HCT116 (cell line): ENCODE measurements at regions not wholly inside any gene's neighbourhood (a gene's known extent, or its start where the extent isn't known, plus 50 kb on each side); places are given as distances from the start of the nearest gene placed in this dataset.
A peak's percentile ranks its signal among the peaks of the same experiment; 100 is the strongest.
"Not testable (repeated sequence)": the region's sequence is repeated elsewhere in the genome, so short reads cannot be mapped to it uniquely, and the experiment has no call there.

Source experiments
- ATAC-seq: fragments of 200-7000 bp; cut with Tn5 transposase; 2 replicates; pipeline ENCODE4 v1.9.1; 2020; ENCODE audit warnings: mild to moderate bottlenecking, moderate library complexity
- BruUV-seq: library from RNA; stranded (reverse); fragments of 400-500 nt; replicated peaks from 2 replicates; lab custom pipeline; 2021; lab: Mats Ljungman, UMichigan
- CTCF ChIA-PET: fragments of 300-600 bp; sonication (Branson Sonifier 250); formaldehyde crosslinking; loops from one replicate; lab custom pipeline; 2021; ENCODE audit warnings: antibody characterized with exemption; lab: Charles Lee
- POLR2A ChIA-PET: fragments of 300-600, 350-600 bp; sonication (Branson Sonifier 250); formaldehyde crosslinking; loops from one replicate; lab custom pipeline; 2021; ENCODE audit warnings: antibody characterized with exemption; lab: Charles Lee
- RAD21 ChIA-PET, 2 experiments: fragments of 300-600 bp; sonication (Branson Sonifier 250); formaldehyde crosslinking; loops; one replicate each; lab custom pipeline; 2023; ENCODE audit warnings: low total read pairs in 2 of 2; ENCODE audit not compliant: uncharacterized antibody in 2 of 2, unreplicated experiment in 2 of 2, low non-redundant PET in 1 of 2; lab: Charles Lee
- DNase-seq: peaks from one replicate; pipeline ENCODE4 v3.0.0-alpha.2; 2010; ENCODE audit warnings: low read depth, low spot score
- H2AFZ ChIP-seq: fragments of 200-600 bp; shearing (Covaris generic), sonication (generic); 2 replicates; pipeline ENCODE4 v1.6.1; 2017; ENCODE audit warnings: low read depth, mixed run types, mixed read lengths, antibody characterized with exemption, low read length; ENCODE audit not compliant: poor library complexity, severe bottlenecking
- H3K27ac ChIP-seq: 2 replicates; pipeline ENCODE4 v1.5.1; 2012; ENCODE audit warnings: low read depth, low read length
- H3K27me3 ChIP-seq: fragments of 200-600 bp; sonication (generic); 2 replicates; pipeline ENCODE4 v1.6.1; 2016; ENCODE audit warnings: mixed run types, low read length, mixed read lengths; ENCODE audit not compliant: insufficient read depth
- H3K36me3 ChIP-seq, 2 experiments: fragments of 200-500 bp in 1 of 2; fragments of 200-600 bp in 1 of 2; sonication (Bioruptor generic) in 1 of 2; sonication (generic) in 1 of 2; 2 replicates each; pipeline versions ENCODE4 v1.5.1 to v1.6.1; 2014 to 2016; ENCODE audit warnings: low read length in 2 of 2, inconsistent platforms in 1 of 2, mixed read lengths in 1 of 2, mixed run types in 1 of 2; ENCODE audit not compliant: insufficient read depth in 2 of 2, control insufficient read depth in 1 of 2
- H3K4me1 ChIP-seq, 2 experiments: fragments of 200-600 bp in 1 of 2; sonication (generic) in 1 of 2; 2 replicates each; pipeline versions ENCODE4 v1.5.1 to v1.6.1; 2012 to 2017; ENCODE audit warnings: low read length in 2 of 2, inconsistent platforms in 1 of 2, mild to moderate bottlenecking in 1 of 2, mixed read lengths in 1 of 2, mixed run types in 1 of 2, moderate library complexity in 1 of 2; ENCODE audit not compliant: insufficient read depth in 2 of 2, control insufficient read depth in 1 of 2
- H3K4me2 ChIP-seq: fragments of 200-600 bp; sonication (generic); 2 replicates; pipeline ENCODE4 v1.6.1; 2017; ENCODE audit warnings: mixed run types, low read length, mixed read lengths
- H3K4me3 ChIP-seq, 2 experiments: fragments of 200-600 bp in 1 of 2; sonication (generic) in 1 of 2; replicated peaks in 1 of 2; 2 replicates each; pipeline ENCODE4 v1.5.1; 2011 to 2016; ENCODE audit warnings: low read length in 2 of 2, control low read depth in 1 of 2, low read depth in 1 of 2, mild to moderate bottlenecking in 1 of 2, mixed read lengths in 1 of 2, mixed run types in 1 of 2
- H3K79me2 ChIP-seq: fragments of 200-600 bp; sonication (generic); 2 replicates; pipeline ENCODE4 v1.6.1; 2017; ENCODE audit warnings: mild to moderate bottlenecking, mixed run types, low read length, moderate library complexity, mixed read lengths; ENCODE audit not compliant: insufficient read depth
- H3K9ac ChIP-seq: fragments of 200-600 bp; sonication (generic); 2 replicates; pipeline ENCODE4 v1.6.1; 2016; ENCODE audit warnings: low read length, mixed read lengths
- H3K9me2 ChIP-seq: fragments of 200-600 bp; sonication (generic), shearing (Covaris generic); 2 replicates; pipeline ENCODE4 v1.6.1; 2017; ENCODE audit warnings: mixed run types, mild to moderate bottlenecking, moderate library complexity; ENCODE audit not compliant: insufficient read depth
- H3K9me3 ChIP-seq, 2 experiments: fragments of 200-500 bp in 1 of 2; fragments of 200-600 bp in 1 of 2; sonication (Bioruptor generic) in 1 of 2; sonication (generic) in 1 of 2; 2 replicates each; pipeline ENCODE4 v1.6.1; 2014 to 2017; ENCODE audit warnings: low read length in 2 of 2, mixed read lengths in 2 of 2, inconsistent platforms in 1 of 2, low read depth in 1 of 2, mild to moderate bottlenecking in 1 of 2, mixed run types in 1 of 2, moderate library complexity in 1 of 2; ENCODE audit not compliant: control insufficient read depth in 1 of 2, insufficient read depth in 1 of 2
- H4K20me1 ChIP-seq: fragments of 200-600 bp; sonication (generic), shearing (Covaris generic); 2 replicates; pipeline ENCODE4 v1.6.1; 2017; ENCODE audit warnings: mixed run types, mild to moderate bottlenecking, moderate library complexity; ENCODE audit not compliant: insufficient read depth
- CBX3 ChIP-seq: IDR thresholded peaks from 2 replicates; pipeline ENCODE4 v1.6.1; 2012; ENCODE audit warnings: low read depth
- RAD21 ChIP-seq: IDR thresholded peaks from 2 replicates; pipeline ENCODE4 v1.6.1; 2012; ENCODE audit warnings: low read depth, mild to moderate bottlenecking
- intact Hi-C: fragments of 100-400 bp; cut with micrococcal nuclease; formaldehyde crosslinking; loops from 2 replicates; pipeline ENCODE4 v1.10.0; 2022
- TF ChIP-seq, protein P1 (sequence below), 3 experiments: fragments of 200-600 bp in 1 of 3; sonication (generic) in 1 of 3; IDR thresholded peaks in 2 of 3; conservative IDR thresholded peaks in 1 of 3; 2 replicates each; pipeline ENCODE4 v1.5.1; 2012 to 2017; ENCODE audit warnings: low read depth in 2 of 3, low read length in 2 of 3, antibody characterized with exemption in 1 of 3, borderline replicate concordance in 1 of 3, control low read depth in 1 of 3, mild to moderate bottlenecking in 1 of 3, mixed read lengths in 1 of 3, mixed run types in 1 of 3, moderate library complexity in 1 of 3; ENCODE audit not compliant: insufficient read depth in 1 of 3

- Histone ChIP-seq H3K36me3 (no peaks in the 10 kb centered on the region), H3K9me3 (no peaks in the 10 kb centered on the region), H3K9ac (no peak overlapping the region), H3K9me2 (no peaks in the 10 kb centered on the region), H3K4me1 (no peaks in the 10 kb centered on the region), H3K4me3 (no peak overlapping the region), H2AFZ (no peak overlapping the region), H4K20me1 (no peaks in the 10 kb centered on the region), H3K27ac (no peak overlapping the region), H3K79me2 (no peaks in the 10 kb centered on the region), H3K4me2 (no peak overlapping the region), H3K27me3 (no peaks in the 10 kb centered on the region)
- no peak for DNase-seq
- CTCF ChIA-PET = interaction anchor here (0.6 to 1.2 kb wide), 2 partner anchors 666 to 714 kb away, joined by 3 read pairs; no protein-coding TSS in a partner anchor
- RAD21 ChIA-PET = no interaction called here
- POLR2A ChIA-PET = no interaction called here
- TF ChIP-seq RAD21 = peak; percentile 48
- TF ChIP-seq CBX3 = no peak
- TF ChIP-seq, protein P1, sequence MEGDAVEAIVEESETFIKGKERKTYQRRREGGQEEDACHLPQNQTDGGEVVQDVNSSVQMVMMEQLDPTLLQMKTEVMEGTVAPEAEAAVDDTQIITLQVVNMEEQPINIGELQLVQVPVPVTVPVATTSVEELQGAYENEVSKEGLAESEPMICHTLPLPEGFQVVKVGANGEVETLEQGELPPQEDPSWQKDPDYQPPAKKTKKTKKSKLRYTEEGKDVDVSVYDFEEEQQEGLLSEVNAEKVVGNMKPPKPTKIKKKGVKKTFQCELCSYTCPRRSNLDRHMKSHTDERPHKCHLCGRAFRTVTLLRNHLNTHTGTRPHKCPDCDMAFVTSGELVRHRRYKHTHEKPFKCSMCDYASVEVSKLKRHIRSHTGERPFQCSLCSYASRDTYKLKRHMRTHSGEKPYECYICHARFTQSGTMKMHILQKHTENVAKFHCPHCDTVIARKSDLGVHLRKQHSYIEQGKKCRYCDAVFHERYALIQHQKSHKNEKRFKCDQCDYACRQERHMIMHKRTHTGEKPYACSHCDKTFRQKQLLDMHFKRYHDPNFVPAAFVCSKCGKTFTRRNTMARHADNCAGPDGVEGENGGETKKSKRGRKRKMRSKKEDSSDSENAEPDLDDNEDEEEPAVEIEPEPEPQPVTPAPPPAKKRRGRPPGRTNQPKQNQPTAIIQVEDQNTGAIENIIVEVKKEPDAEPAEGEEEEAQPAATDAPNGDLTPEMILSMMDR (IDR thresholded peaks at IDR 0.05 in 2 of 3, conservative IDR thresholded peaks at IDR 0.05 in 1 of 3; ENCODE audit: borderline replicate concordance in 1 of 3, insufficient read depth in 1 of 3, low read depth in 2 of 3, low read length in 2 of 3) = peak; percentile 21 to 35 (median 26); a peak in 4 of 6 replicates
- BruUV-seq = no TSS peak
- ATAC-seq = peak; percentile 75
- intact Hi-C loops = no loop called here
Observed at GRCh38 chrX:37509349-37509748, 62.1 kb upstream of the LANCL3 start.

DNA sequence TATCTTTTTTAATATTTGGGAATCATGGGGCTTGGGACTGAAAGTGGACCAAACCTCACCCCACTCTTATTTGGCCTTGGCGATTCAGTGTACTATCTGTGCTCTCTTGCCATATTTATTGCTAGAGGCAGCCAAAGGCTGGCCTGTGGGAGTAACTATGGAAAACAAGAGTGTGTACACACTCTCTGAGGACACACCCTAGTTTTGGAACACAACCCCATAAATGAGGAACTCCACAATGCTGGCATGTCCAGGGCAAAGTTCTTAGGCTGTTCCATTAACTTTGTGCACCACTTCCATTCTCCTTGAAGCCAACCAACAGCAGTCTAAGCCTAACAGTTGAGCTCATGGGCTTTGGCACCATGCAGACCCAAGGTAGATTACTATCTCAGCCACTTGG, 54.9 kb upstream of the LANCL3 start:
- H2AFZ ChIP-seq, RAD21 ChIA-PET, H3K4me3 ChIP-seq, H3K9me3 ChIP-seq, CTCF ChIA-PET, DNase-seq, H3K9ac ChIP-seq, H3K36me3 ChIP-seq, H4K20me1 ChIP-seq, H3K4me2 ChIP-seq, H3K27me3 ChIP-seq, H3K27ac ChIP-seq, H3K4me1 ChIP-seq, intact Hi-C loops, H3K79me2 ChIP-seq, BruUV-seq, H3K9me2 ChIP-seq, POLR2A ChIA-PET, ATAC-seq: not testable (repeated sequence)

- H3K9me3 ChIP-seq, H2AFZ ChIP-seq, H4K20me1 ChIP-seq, POLR2A ChIA-PET, intact Hi-C loops, H3K4me1 ChIP-seq, H3K36me3 ChIP-seq, DNase-seq, H3K79me2 ChIP-seq, H3K27me3 ChIP-seq, H3K4me2 ChIP-seq, CTCF ChIA-PET, H3K4me3 ChIP-seq, H3K27ac ChIP-seq, H3K9me2 ChIP-seq, ATAC-seq, BruUV-seq, H3K9ac ChIP-seq, RAD21 ChIA-PET: not testable (repeated sequence)
Observed at GRCh38 chrX:37519261-37519660, 52.2 kb upstream of the LANCL3 start.

DNA sequence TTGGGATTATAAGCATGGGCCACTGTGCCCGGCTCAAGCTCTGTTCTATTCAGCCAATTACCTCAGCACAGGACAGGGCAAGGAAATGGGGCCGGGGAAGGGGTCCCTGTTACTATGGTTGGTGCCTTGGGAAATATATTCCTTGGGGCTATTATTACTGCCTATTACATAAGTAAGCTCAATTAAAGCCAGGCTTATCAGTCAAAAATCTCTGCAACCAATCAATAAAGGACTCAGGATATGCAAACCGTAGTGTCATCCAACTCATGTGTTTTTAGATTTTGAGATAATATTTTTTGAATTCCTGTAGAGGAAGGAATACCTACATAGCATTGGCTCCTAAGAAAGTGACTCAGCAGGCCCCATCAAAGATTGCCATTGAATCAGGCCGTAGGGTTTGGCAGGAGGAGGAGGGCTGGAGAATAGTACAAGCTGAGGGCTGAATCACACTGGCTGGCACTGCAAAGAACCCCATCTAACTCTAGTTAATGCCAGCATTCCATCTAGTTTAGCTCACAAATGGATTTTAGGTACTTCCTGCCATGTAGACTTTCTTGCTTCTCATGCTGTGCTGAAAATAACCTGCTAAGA, 50.5 kb upstream of the LANCL3 start:
- peak; percentile 0 for DNase-seq

More for the DNA sequence above, 50.5 kb upstream of the LANCL3 start:
- H2AFZ ChIP-seq, H3K9me2 ChIP-seq, RAD21 ChIA-PET, H3K4me3 ChIP-seq, H3K79me2 ChIP-seq, H3K9me3 ChIP-seq, H3K9ac ChIP-seq, H3K27me3 ChIP-seq, ATAC-seq, BruUV-seq, H3K4me2 ChIP-seq, POLR2A ChIA-PET, intact Hi-C loops, H4K20me1 ChIP-seq, CTCF ChIA-PET, H3K36me3 ChIP-seq, H3K4me1 ChIP-seq, H3K27ac ChIP-seq: not testable (repeated sequence)
